GM06990 (cell line): ENCODE measurements at regions not wholly inside any gene's neighbourhood (a gene's known extent, or its start where the extent isn't known, plus 50 kb on each side); places are given as distances from the start of the nearest gene placed in this dataset.

ENCODE experiments used
- DNase-seq: peaks from one replicate; pipeline ENCODE4 v3.0.0-alpha.2; 2011; ENCODE audit not compliant: insufficient read length; ENCODE audit errors: extremely low read depth
- H3K27me3 ChIP-seq: replicated peaks from 2 replicates; pipeline ENCODE4 v1.6.0; 2011; ENCODE audit warnings: low read length; ENCODE audit not compliant: control insufficient read depth, insufficient read depth
- H3K36me3 ChIP-seq: 2 replicates; pipeline ENCODE4 v1.5.1; 2011; ENCODE audit warnings: low read length; ENCODE audit not compliant: control insufficient read depth, insufficient read depth
- H3K4me3 ChIP-seq: replicated peaks from 2 replicates; pipeline ENCODE4 v1.5.1; 2011; ENCODE audit warnings: low read depth, mild to moderate bottlenecking, control low read depth, low read length
- TF ChIP-seq, protein P1 (sequence below): IDR thresholded peaks from 2 replicates; pipeline ENCODE4 v1.5.1; 2011; ENCODE audit warnings: low read length, control low read depth, mild to moderate bottlenecking, inconsistent platforms; ENCODE audit not compliant: insufficient read depth, poor library complexity, severe bottlenecking

GRCh38 chr4:188767496-188767895, 628.3 kb downstream of the TRIML1 start:
- no peak for DNase-seq
- TF ChIP-seq, protein P1, sequence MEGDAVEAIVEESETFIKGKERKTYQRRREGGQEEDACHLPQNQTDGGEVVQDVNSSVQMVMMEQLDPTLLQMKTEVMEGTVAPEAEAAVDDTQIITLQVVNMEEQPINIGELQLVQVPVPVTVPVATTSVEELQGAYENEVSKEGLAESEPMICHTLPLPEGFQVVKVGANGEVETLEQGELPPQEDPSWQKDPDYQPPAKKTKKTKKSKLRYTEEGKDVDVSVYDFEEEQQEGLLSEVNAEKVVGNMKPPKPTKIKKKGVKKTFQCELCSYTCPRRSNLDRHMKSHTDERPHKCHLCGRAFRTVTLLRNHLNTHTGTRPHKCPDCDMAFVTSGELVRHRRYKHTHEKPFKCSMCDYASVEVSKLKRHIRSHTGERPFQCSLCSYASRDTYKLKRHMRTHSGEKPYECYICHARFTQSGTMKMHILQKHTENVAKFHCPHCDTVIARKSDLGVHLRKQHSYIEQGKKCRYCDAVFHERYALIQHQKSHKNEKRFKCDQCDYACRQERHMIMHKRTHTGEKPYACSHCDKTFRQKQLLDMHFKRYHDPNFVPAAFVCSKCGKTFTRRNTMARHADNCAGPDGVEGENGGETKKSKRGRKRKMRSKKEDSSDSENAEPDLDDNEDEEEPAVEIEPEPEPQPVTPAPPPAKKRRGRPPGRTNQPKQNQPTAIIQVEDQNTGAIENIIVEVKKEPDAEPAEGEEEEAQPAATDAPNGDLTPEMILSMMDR, result no peak
- Histone ChIP-seq H3K4me3 (no peak overlapping the region), H3K27me3 (no peaks in the 10 kb centered on the region), H3K36me3 (no peaks in the 10 kb centered on the region)

GRCh38 chr4:188778905-188779304, 639.7 kb downstream of the TRIML1 start:
- H3K36me3 ChIP-seq, result no peaks in the 10 kb centered on the region
- TF ChIP-seq, protein P1, result no peak
- DNase-seq, result no peak
- no peaks in the 10 kb centered on the region for H3K27me3 ChIP-seq
- no peak overlapping the region for H3K4me3 ChIP-seq

GRCh38 chr4:188779581-188779980, 640.3 kb downstream of the TRIML1 start:
- no peak for DNase-seq
- Histone ChIP-seq H3K36me3 (no peaks in the 10 kb centered on the region), H3K27me3 (no peaks in the 10 kb centered on the region), H3K4me3 (no peak overlapping the region)
- TF ChIP-seq, protein P1, result no peak

- no peak overlapping the region for H3K4me3 ChIP-seq
- no peaks in the 10 kb centered on the region for H3K27me3 ChIP-seq
- TF ChIP-seq, protein P1, result no peak
- no peak for DNase-seq
- H3K36me3 ChIP-seq, result no peaks in the 10 kb centered on the region
These were observed 640.8 kb downstream of the TRIML1 start for GRCh38 chr4:188780028-188780427.

- Histone ChIP-seq H3K4me3 (no peak overlapping the region), H3K27me3 (no peaks in the 10 kb centered on the region), H3K36me3 (no peaks in the 10 kb centered on the region)
- DNase-seq, result no peak
- TF ChIP-seq, protein P1, result no peak
These were observed 641.4 kb downstream of the TRIML1 start for GRCh38 chr4:188780686-188781085.

- TF ChIP-seq, protein P1, result no peak
- Histone ChIP-seq H3K36me3 (no peaks in the 10 kb centered on the region), H3K4me3 (no peak overlapping the region), H3K27me3 (no peaks in the 10 kb centered on the region)
- no peak for DNase-seq
These were observed 642.4 kb downstream of the TRIML1 start for GRCh38 chr4:188781655-188782054.
